GM23338 (cell line): ENCODE measurements at regions not wholly inside any gene's neighbourhood (a gene's known extent, or its start where the extent isn't known, plus 50 kb on each side); places are given as distances from the start of the nearest gene placed in this dataset.

ENCODE experiments used
- ATAC-seq: fragments of 200-7000 bp; cut with Tn5 transposase; 3 replicates; pipeline ENCODE4 v1.9.1; 2020
- DNase-seq: peaks from one replicate; pipeline ENCODE4 v3.0.0-alpha.2; 2015; ENCODE audit warnings: low spot score
- H2AFZ ChIP-seq: fragments of 200-600 bp; sonication (generic); 2 replicates; pipeline ENCODE4 v1.8.0; 2016; ENCODE audit warnings: antibody characterized with exemption, mild to moderate bottlenecking, moderate library complexity
- H3F3A ChIP-seq: fragments of 200-600 bp; sonication (generic); replicated peaks from 2 replicates; pipeline ENCODE4 v1.8.0; 2017; ENCODE audit warnings: antibody characterized with exemption, mixed run types, low read depth
- H3K27ac ChIP-seq: fragments of 200-600 bp; sonication (generic); 2 replicates; pipeline ENCODE4 v1.6.1; 2016; ENCODE audit warnings: low read depth
- H3K27me3 ChIP-seq: fragments of 200-600 bp; sonication (generic); 2 replicates; pipeline ENCODE4 v1.8.0; 2016; ENCODE audit warnings: mild to moderate bottlenecking, mixed run types, moderate library complexity; ENCODE audit not compliant: insufficient read depth
- H3K36me3 ChIP-seq: fragments of 200-600 bp; sonication (generic); 2 replicates; pipeline ENCODE4 v1.8.0; 2016; ENCODE audit warnings: mild to moderate bottlenecking; ENCODE audit not compliant: insufficient read depth
- H3K4me1 ChIP-seq: fragments of 200-600 bp; sonication (generic); 2 replicates; pipeline ENCODE4 v1.8.0; 2016; ENCODE audit warnings: mild to moderate bottlenecking, moderate library complexity; ENCODE audit not compliant: insufficient read depth
- H3K4me2 ChIP-seq: fragments of 200-600 bp; sonication (generic); 2 replicates; pipeline ENCODE4 v1.7.1; 2017; ENCODE audit warnings: mixed run types
- H3K4me3 ChIP-seq: fragments of 200-600 bp; sonication (generic); 2 replicates; pipeline ENCODE4 v1.6.1; 2016; ENCODE audit warnings: mixed run types
- H3K79me2 ChIP-seq: fragments of 200-600 bp; sonication (generic); replicated peaks from 2 replicates; pipeline ENCODE4 v1.8.0; 2017; ENCODE audit warnings: mild to moderate bottlenecking; ENCODE audit not compliant: insufficient read depth
- H3K9me2 ChIP-seq: fragments of 200-600 bp; sonication (generic); 2 replicates; pipeline ENCODE4 v1.8.0; 2017; ENCODE audit not compliant: insufficient read depth
- H4K20me1 ChIP-seq: fragments of 200-600 bp; sonication (generic); replicated peaks from 2 replicates; pipeline ENCODE4 v1.8.0; 2017; ENCODE audit warnings: mild to moderate bottlenecking; ENCODE audit not compliant: insufficient read depth
- H3K27ac Mint-ChIP-seq: 2 replicates; pipeline ENCODE4 v1.8.0; 2020; ENCODE audit warnings: inconsistent platforms, mild to moderate bottlenecking, moderate library complexity, mixed read lengths
- H3K27me3 Mint-ChIP-seq: 3 replicates; pipeline ENCODE4 v1.8.0; 2022; ENCODE audit warnings: low read depth, mild to moderate bottlenecking, moderate library complexity, mixed read lengths, inconsistent platforms; ENCODE audit not compliant: insufficient read depth, poor library complexity
- H3K36me3 Mint-ChIP-seq: 3 replicates; pipeline ENCODE4 v1.8.0; 2021; ENCODE audit warnings: low read depth, mild to moderate bottlenecking, inconsistent platforms, moderate library complexity, mixed read lengths
- H3K4me1 Mint-ChIP-seq: 3 replicates; pipeline ENCODE4 v1.8.0; 2020; ENCODE audit warnings: mild to moderate bottlenecking, inconsistent platforms, mixed read lengths
- H3K4me3 Mint-ChIP-seq: 3 replicates; pipeline ENCODE4 v1.8.0; 2021; ENCODE audit warnings: moderate library complexity, mild to moderate bottlenecking, inconsistent platforms, mixed read lengths
- H3K9me3 Mint-ChIP-seq: 3 replicates; pipeline ENCODE4 v1.8.0; 2020; ENCODE audit warnings: moderate library complexity, mild to moderate bottlenecking, inconsistent platforms, mixed read lengths
- CREB1 ChIP-seq: fragments of 250-450 bp; sonication (Bioruptor Pico); IDR thresholded peaks from 2 replicates; pipeline ENCODE4 v1.5.0; 2020; ENCODE audit warnings: low read depth, mild to moderate bottlenecking, moderate library complexity
- ETS1 ChIP-seq: IDR thresholded peaks from 2 replicates; pipeline ENCODE4 v1.6.1; 2016; ENCODE audit warnings: antibody characterized with exemption
- EZH2 ChIP-seq: fragments of 200-600 bp; sonication (generic); IDR thresholded peaks from one replicate; pipeline ENCODE4 v1.8.0; 2017; ENCODE audit warnings: antibody characterized with exemption, mild to moderate bottlenecking, low read depth; ENCODE audit not compliant: unreplicated experiment
- EZH2phosphoT487 ChIP-seq: fragments of 200-600 bp; sonication (generic); IDR thresholded peaks from one replicate; pipeline ENCODE4 v1.8.1; 2018; ENCODE audit warnings: antibody characterized with exemption; ENCODE audit not compliant: unreplicated experiment
- JUNB ChIP-seq: IDR thresholded peaks from one replicate; pipeline ENCODE4 v1.6.1; 2016; ENCODE audit warnings: antibody characterized with exemption; ENCODE audit not compliant: unreplicated experiment
- NANOG ChIP-seq: IDR thresholded peaks from 2 replicates; pipeline ENCODE4 v1.6.1; 2016; ENCODE audit warnings: antibody characterized with exemption, borderline replicate concordance
- POLR2AphosphoS5 ChIP-seq: IDR thresholded peaks from 2 replicates; pipeline ENCODE4 v1.6.1; 2016; ENCODE audit warnings: antibody characterized with exemption, low read depth
- REST ChIP-seq: IDR thresholded peaks from one replicate; pipeline ENCODE4 v1.6.1; 2018; ENCODE audit warnings: antibody characterized with exemption; ENCODE audit not compliant: unreplicated experiment
- STAT1 ChIP-seq: IDR thresholded peaks from one replicate; pipeline ENCODE4 v1.6.1; 2016; ENCODE audit warnings: antibody characterized with exemption; ENCODE audit not compliant: unreplicated experiment
- ZNF114 ChIP-seq: fragments of 250-450 bp; sonication (Bioruptor Pico); IDR thresholded peaks from 2 replicates; pipeline ENCODE4 v1.5.0; 2020; ENCODE audit warnings: mild to moderate bottlenecking, moderate library complexity
- ZNF331 ChIP-seq: fragments of 250-450 bp; sonication (Bioruptor Pico); IDR thresholded peaks from 2 replicates; pipeline ENCODE4 v1.5.0; 2020; ENCODE audit warnings: low read depth, mild to moderate bottlenecking, moderate library complexity
- ZNF462 ChIP-seq: fragments of 250-450 bp; sonication (Bioruptor Pico); IDR thresholded peaks from 2 replicates; pipeline ENCODE4 v1.5.0; 2020; ENCODE audit warnings: mild to moderate bottlenecking, moderate library complexity

GRCh38 chr21:20083336-20083735, 914.9 kb upstream of the NCAM2 start (continued):
- no peak for TF ChIP-seq ZNF462
- TF ChIP-seq CREB1 (CRISPR knock-in tag) = no peak
- no peak for TF ChIP-seq ZNF331
- no peak for TF ChIP-seq REST
- TF ChIP-seq JUNB = no peak
- no peak for TF ChIP-seq POLR2AphosphoS5

DNA sequence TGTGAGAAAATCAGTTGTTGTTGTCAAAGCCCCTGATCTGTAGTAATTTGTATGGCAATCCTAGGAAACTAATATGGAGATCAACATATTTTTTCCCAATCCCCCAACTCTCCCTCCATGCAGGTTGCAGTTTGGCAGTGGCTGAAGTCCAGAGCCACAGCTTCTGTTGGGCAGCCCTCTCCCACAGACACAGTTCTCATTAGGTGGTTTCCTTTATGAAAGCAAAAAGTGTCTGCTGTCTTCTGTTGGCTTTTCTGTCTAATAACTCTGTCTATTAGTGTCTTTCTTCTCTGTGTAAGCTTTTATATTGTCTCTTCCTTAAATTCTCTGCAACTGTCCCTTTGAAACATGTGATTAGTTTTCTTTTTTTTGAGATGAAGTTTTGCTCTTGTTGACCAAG, 914.3 kb upstream of the NCAM2 start:
- Histone ChIP-seq H3F3A (no peaks in the 10 kb centered on the region), H3K79me2 (no peaks in the 10 kb centered on the region), H2AFZ (no peak overlapping the region), H3K9me2 (peaks cover 9% of the 10 kb centered on the region), H3K36me3 (no peaks in the 10 kb centered on the region), H3K4me3 (no peak overlapping the region), H4K20me1 (no peaks in the 10 kb centered on the region), H3K27me3 (no peaks in the 10 kb centered on the region), H3K4me2 (no peak overlapping the region), H3K4me1 (no peaks in the 10 kb centered on the region), H3K27ac (no peak overlapping the region)
- DNase-seq (no peak), ATAC-seq (no peak)
- Mint-ChIP-seq H3K27ac (no peak overlapping the region), H3K9me3 (no peaks in the 10 kb centered on the region), H3K4me1 (no peaks in the 10 kb centered on the region), H3K36me3 (no peaks in the 10 kb centered on the region; the same call in 2 of the 3 replicates), H3K4me3 (no peak overlapping the region), H3K27me3 (peaks cover 2% of the 10 kb centered on the region)
- no peak for TF ChIP-seq EZH2phosphoT487
- no peak for TF ChIP-seq STAT1
- no peak for TF ChIP-seq JUNB
- no peak for TF ChIP-seq NANOG
- TF ChIP-seq ZNF331 = no peak
- no peak for TF ChIP-seq POLR2AphosphoS5
- no peak for TF ChIP-seq REST
- TF ChIP-seq ETS1 = no peak
- TF ChIP-seq EZH2 = no peak
- no peak for TF ChIP-seq ZNF114 (CRISPR knock-in tag)
